Lower lobe of right lung (tissue), 2 donors: ENCODE measurements at regions not wholly inside any gene's neighbourhood (a gene's known extent, or its start where the extent isn't known, plus 50 kb on each side); places are given as distances from the start of the nearest gene placed in this dataset.

Experiments
- ATAC-seq, 2 donors: fragments of 200-7000 bp; cut with Tn5 transposase; one replicate each; pipeline ENCODE4 v1.9.1; 2020 to 2022; ENCODE audit warnings: mild to moderate bottlenecking in 2 of 2, moderate library complexity in 2 of 2
- DNase-seq: peaks from one replicate; pipeline ENCODE4 v3.0.0-alpha.2; 2020
- H3K27ac ChIP-seq: fragments of 200-600 bp; one replicate; pipeline ENCODE4 v1.8.0; 2022
- H3K27me3 ChIP-seq: fragments of 200-600 bp; one replicate; pipeline ENCODE4 v1.8.0; 2022; ENCODE audit warnings: low read depth
- H3K36me3 ChIP-seq: fragments of 200-600 bp; one replicate; pipeline ENCODE4 v1.8.0; 2022; ENCODE audit warnings: mild to moderate bottlenecking
- H3K4me1 ChIP-seq: fragments of 200-600 bp; one replicate; pipeline ENCODE4 v1.8.0; 2022
- H3K4me3 ChIP-seq: fragments of 200-600 bp; one replicate; pipeline ENCODE4 v1.8.0; 2022; ENCODE audit warnings: mild to moderate bottlenecking
- H3K9me3 ChIP-seq: fragments of 200-600 bp; one replicate; pipeline ENCODE4 v1.8.0; 2022
- intact Hi-C: fragments of 100-400 bp; cut with DNase I; formaldehyde crosslinking; loops from one replicate; pipeline ENCODE4 v1.11.0; 2022
- TF ChIP-seq, protein P1 (sequence below): fragments of 200-600 bp; IDR thresholded peaks from one replicate; pipeline ENCODE4 v1.8.0; 2022; ENCODE audit warnings: antibody characterized with exemption, mild to moderate bottlenecking
- donor health status: DM: no; HTN: yes; CAD: no; lungs with severe emphysema.

DNA sequence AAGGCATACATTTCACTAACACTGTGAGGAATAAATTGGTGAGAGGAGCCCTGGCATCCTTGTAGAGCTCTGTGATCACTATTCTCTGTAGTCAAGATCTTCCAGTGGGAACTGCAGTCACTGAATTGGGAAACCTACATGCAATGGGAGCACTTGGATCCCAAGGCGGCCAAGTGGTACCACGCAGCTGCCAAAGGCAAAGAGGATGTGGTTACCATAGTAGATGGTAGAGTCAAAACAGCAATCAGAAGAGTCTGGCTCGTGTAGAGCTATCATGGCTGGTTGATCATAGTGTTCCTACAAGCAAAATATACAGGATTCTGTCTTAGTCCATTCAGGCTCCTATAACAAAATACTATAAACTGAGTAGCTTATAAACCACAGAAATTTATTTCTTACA is 849.7 kb downstream of the ROBO2 start:
- no peaks in the 10 kb centered on the region for H3K36me3 ChIP-seq
- no peak overlapping the region for H3K4me3 ChIP-seq
- no peak overlapping the region for H3K27ac ChIP-seq
- H3K9me3 ChIP-seq = no peaks in the 10 kb centered on the region
- H3K4me1 ChIP-seq = no peaks in the 10 kb centered on the region
- intact Hi-C loops = no loop called here
- ATAC-seq (no peak), DNase-seq (no peak)
- TF ChIP-seq, protein P1, sequence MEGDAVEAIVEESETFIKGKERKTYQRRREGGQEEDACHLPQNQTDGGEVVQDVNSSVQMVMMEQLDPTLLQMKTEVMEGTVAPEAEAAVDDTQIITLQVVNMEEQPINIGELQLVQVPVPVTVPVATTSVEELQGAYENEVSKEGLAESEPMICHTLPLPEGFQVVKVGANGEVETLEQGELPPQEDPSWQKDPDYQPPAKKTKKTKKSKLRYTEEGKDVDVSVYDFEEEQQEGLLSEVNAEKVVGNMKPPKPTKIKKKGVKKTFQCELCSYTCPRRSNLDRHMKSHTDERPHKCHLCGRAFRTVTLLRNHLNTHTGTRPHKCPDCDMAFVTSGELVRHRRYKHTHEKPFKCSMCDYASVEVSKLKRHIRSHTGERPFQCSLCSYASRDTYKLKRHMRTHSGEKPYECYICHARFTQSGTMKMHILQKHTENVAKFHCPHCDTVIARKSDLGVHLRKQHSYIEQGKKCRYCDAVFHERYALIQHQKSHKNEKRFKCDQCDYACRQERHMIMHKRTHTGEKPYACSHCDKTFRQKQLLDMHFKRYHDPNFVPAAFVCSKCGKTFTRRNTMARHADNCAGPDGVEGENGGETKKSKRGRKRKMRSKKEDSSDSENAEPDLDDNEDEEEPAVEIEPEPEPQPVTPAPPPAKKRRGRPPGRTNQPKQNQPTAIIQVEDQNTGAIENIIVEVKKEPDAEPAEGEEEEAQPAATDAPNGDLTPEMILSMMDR = no peak
- H3K27me3 ChIP-seq = no peaks in the 10 kb centered on the region

DNA sequence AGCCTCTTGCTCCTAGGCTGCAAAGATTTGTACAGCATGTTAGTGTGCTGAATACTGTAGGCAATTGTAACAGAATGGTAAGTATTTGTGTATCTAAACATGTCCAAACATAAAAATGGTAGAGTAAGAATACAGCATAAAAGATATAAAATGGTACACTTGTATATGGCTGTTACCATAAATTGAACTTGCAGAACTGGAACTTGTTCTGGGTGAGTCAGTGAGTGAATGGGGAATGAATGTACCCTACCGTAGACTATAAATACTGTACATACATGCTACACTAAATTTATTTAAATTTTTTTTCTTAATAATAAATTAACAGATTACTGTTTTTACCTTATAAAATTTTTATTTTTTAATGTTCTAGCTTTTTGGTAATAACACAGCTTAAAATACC is 858.7 kb downstream of the ROBO2 start:
- H3K27ac ChIP-seq = no peak overlapping the region
- intact Hi-C loops = no loop called here
- H3K9me3 ChIP-seq = no peaks in the 10 kb centered on the region
- TF ChIP-seq, protein P1 = no peak
- no peaks in the 10 kb centered on the region for H3K36me3 ChIP-seq
- no peaks in the 10 kb centered on the region for H3K4me1 ChIP-seq
- ATAC-seq = no peak
- H3K27me3 ChIP-seq = no peaks in the 10 kb centered on the region
- no peak for DNase-seq
- no peak overlapping the region for H3K4me3 ChIP-seq

DNA sequence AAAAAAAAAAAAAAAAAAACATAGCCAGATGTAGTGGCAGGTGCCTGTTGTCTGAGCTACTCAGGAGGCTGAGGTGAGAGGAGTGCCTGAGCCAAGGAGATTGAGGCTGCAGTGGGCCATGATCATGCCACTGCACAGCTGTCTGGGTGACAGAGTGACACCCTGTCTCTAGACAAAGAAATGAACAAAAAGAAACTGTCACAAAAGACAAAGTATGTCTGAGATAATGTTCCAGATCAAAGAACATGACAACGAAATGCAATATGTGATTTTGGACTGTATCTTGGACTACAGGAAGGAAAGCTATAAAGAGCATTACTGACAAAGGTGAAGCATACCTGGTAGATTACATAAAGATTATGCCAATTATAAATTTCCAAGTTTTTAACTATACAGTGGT is 862.8 kb downstream of the ROBO2 start:
- Histone ChIP-seq H3K27me3 (no peaks in the 10 kb centered on the region), H3K36me3 (no peaks in the 10 kb centered on the region), H3K27ac (no peak overlapping the region), H3K4me3 (no peak overlapping the region), H3K9me3 (no peaks in the 10 kb centered on the region), H3K4me1 (no peaks in the 10 kb centered on the region)
- DNase-seq (no peak), ATAC-seq (no peak)
- intact Hi-C loops = no loop called here
- TF ChIP-seq, protein P1 = no peak

DNA sequence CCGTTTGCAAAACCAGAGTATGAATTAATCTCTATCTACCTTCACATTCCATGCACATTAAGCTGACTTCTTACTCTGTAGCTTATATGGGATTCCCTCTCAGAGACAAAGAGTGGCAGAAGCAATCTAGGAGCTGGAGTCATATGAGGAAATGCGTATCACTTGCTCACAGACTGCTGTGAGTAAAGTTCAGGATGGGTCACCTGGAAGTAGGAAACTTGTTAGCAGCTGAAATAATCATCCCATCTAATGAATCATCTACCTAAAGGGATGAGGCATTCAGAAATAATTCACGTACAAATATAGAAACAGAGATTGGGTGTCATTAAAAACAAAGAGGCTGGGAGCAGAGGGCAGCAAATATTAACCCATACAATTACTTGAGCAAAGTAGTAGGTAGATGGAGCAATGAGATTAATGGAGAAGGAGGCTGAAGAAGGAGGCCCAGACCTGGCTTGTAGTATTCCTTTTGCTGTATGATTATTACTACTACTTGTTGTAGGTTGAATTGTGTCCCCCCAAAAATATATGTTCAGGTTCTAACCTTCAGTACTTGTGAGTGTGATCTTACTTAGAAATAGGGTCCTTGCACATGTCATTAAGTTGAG is 866.3 kb downstream of the ROBO2 start:
- intact Hi-C loops = no loop called here
- Histone ChIP-seq H3K4me1 (no peaks in the 10 kb centered on the region), H3K4me3 (no peak overlapping the region), H3K36me3 (no peaks in the 10 kb centered on the region), H3K27me3 (no peaks in the 10 kb centered on the region), H3K9me3 (no peaks in the 10 kb centered on the region), H3K27ac (no peak overlapping the region)
- DNase-seq (no peak), ATAC-seq (no peak)
- TF ChIP-seq, protein P1 = no peak

DNA sequence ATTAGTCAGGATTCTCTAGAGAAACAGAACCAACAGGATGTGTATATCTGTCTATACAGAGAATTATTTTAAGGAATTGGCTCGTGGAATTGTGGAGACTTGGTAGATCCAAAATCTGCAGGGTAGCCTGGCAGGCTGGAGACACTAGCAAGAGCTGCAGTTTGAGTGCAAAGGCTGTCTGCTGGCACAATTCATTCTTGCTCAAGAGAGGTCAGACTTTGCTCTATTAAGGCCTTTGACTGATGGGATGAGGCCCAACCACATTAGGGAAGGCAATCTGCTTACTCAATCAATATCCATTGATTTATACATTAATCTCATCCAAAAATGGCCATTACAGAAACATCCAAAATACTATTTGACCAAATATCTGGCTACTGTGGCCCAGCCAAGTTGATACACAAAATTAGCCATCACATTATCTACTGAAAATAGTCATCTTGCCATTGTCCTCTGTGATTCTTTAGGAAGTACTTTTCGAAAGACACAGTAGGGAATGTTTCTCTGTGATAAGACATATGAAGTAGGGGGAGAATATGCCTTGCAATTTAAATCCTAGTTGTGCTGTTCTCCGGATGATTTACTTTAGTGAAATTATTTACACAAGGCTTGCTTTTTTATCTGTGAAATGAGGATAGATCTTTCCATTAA is 873.8 kb downstream of the ROBO2 start:
- TF ChIP-seq, protein P1 = no peak
- Histone ChIP-seq H3K4me1 (no peaks in the 10 kb centered on the region), H3K9me3 (no peaks in the 10 kb centered on the region), H3K36me3 (no peaks in the 10 kb centered on the region), H3K27ac (no peak overlapping the region), H3K4me3 (no peak overlapping the region), H3K27me3 (no peaks in the 10 kb centered on the region)
- DNase-seq (no peak), ATAC-seq (no peak)
- intact Hi-C loops = no loop called here
